IMR-90 (cell line): ENCODE measurements at regions not wholly inside any gene's neighbourhood (a gene's known extent, or its start where the extent isn't known, plus 50 kb on each side); places are given as distances from the start of the nearest gene placed in this dataset.

Experiments used
- ATAC-seq: fragments of 200-7000 bp; cut with Tn5 transposase; 2 replicates; pipeline ENCODE4 v1.9.1; 2020; ENCODE audit warnings: low read depth, mild to moderate bottlenecking, moderate library complexity
- BruUV-seq: library from RNA; stranded (reverse); fragments of 400-500 nt; replicated peaks from 2 replicates; lab custom pipeline; 2021; lab: Mats Ljungman, UMichigan
- CTCF ChIA-PET: fragments of 300-600 bp; formaldehyde crosslinking; extraction: SDS; loops from one replicate; lab custom pipeline; 2021; ENCODE audit warnings: antibody characterized with exemption; lab: Yijun Ruan, JAX
- POLR2A ChIA-PET: fragments of 300-600 bp; sonication (Branson Sonifier 250); formaldehyde crosslinking; loops from one replicate; lab custom pipeline; 2022; ENCODE audit warnings: antibody characterized with exemption; ENCODE audit not compliant: unreplicated experiment; lab: Charles Lee
- DNase-seq: peaks from one replicate; pipeline ENCODE4 v3.0.0; 2013
- H2AFZ ChIP-seq: replicated peaks from 2 replicates; pipeline ENCODE3; 2013; ENCODE audit warnings: low read length, mild to moderate bottlenecking; ENCODE audit not compliant: poor library complexity
- H2AK5ac ChIP-seq: 2 replicates; pipeline ENCODE4 v1.6.1; 2013; ENCODE audit warnings: low read depth, low read length, inconsistent platforms
- H2AK9ac ChIP-seq: replicated peaks from 2 replicates; pipeline ENCODE3; 2013; ENCODE audit warnings: mild to moderate bottlenecking, low read depth, low read length, moderate library complexity; ENCODE audit not compliant: poor library complexity
- H2BK120ac ChIP-seq: 2 replicates; pipeline ENCODE4 v1.6.1; 2013; ENCODE audit warnings: low read depth, low read length, inconsistent platforms
- H2BK15ac ChIP-seq: 3 replicates; pipeline ENCODE4 v1.6.1; 2013; ENCODE audit warnings: low read depth, low read length, inconsistent platforms
- H2BK20ac ChIP-seq: 2 replicates; pipeline ENCODE4 v1.6.1; 2013; ENCODE audit warnings: low read depth, mild to moderate bottlenecking, inconsistent platforms, low read length, moderate library complexity
- H2BK5ac ChIP-seq: 2 replicates; pipeline ENCODE4 v1.6.1; 2013; ENCODE audit warnings: mild to moderate bottlenecking, low read depth, low read length, inconsistent platforms; ENCODE audit not compliant: poor library complexity, severe bottlenecking
- H3K14ac ChIP-seq: replicated peaks from 2 replicates; pipeline ENCODE4 v1.6.1; 2013; ENCODE audit warnings: low read depth, low read length, inconsistent platforms
- H3K18ac ChIP-seq: 2 replicates; pipeline ENCODE4 v1.6.1; 2013; ENCODE audit warnings: low read depth, low read length, control low read depth
- H3K23ac ChIP-seq: 2 replicates; pipeline ENCODE4 v1.6.1; 2013; ENCODE audit warnings: low read depth, low read length, inconsistent platforms
- H3K27ac ChIP-seq: 2 replicates; pipeline ENCODE4 v1.5.1; 2013; ENCODE audit warnings: mild to moderate bottlenecking, control low read depth, low read length; ENCODE audit not compliant: insufficient read depth
- H3K27me3 ChIP-seq: 2 replicates; pipeline ENCODE4 v1.6.1; 2013; ENCODE audit warnings: low read length; ENCODE audit not compliant: control insufficient read depth, insufficient read depth
- H3K36me3 ChIP-seq: 2 replicates; pipeline ENCODE4 v1.6.1; 2013; ENCODE audit warnings: low read length, mixed read lengths; ENCODE audit not compliant: control insufficient read depth, insufficient read depth
- H3K4ac ChIP-seq: 2 replicates; pipeline ENCODE4 v1.6.1; 2013; ENCODE audit warnings: low read depth, low read length, inconsistent platforms
- H3K4me1 ChIP-seq: 2 replicates; pipeline ENCODE4 v1.6.1; 2013; ENCODE audit warnings: low read length, mixed read lengths; ENCODE audit not compliant: control insufficient read depth, insufficient read depth
- H3K4me2 ChIP-seq: 2 replicates; pipeline ENCODE4 v1.6.1; 2013; ENCODE audit warnings: low read depth, mild to moderate bottlenecking, control low read depth, low read length, moderate library complexity
- H3K4me3 ChIP-seq: 2 replicates; pipeline ENCODE4 v1.5.1; 2013; ENCODE audit warnings: low read depth, mild to moderate bottlenecking, control low read depth, low read length, moderate library complexity; ENCODE audit not compliant: insufficient read depth
- H3K56ac ChIP-seq: 2 replicates; pipeline ENCODE4 v1.6.1; 2013; ENCODE audit warnings: low read length, inconsistent platforms; ENCODE audit not compliant: insufficient read depth; ENCODE audit errors: extremely low read depth
- H3K79me1 ChIP-seq, 2 experiments: 2 replicates each; pipeline ENCODE4 v1.6.1; 2013; ENCODE audit warnings: low read length in 2 of 2, inconsistent platforms in 1 of 2, low read depth in 1 of 2
- H3K9ac ChIP-seq: 2 replicates; pipeline ENCODE4 v1.6.1; 2013; ENCODE audit warnings: low read depth, low read length, control low read depth
- H3K9me1 ChIP-seq: 2 replicates; pipeline ENCODE4 v1.6.1; 2013; ENCODE audit warnings: low read length, inconsistent platforms; ENCODE audit not compliant: insufficient read depth
- H3K9me3 ChIP-seq: 2 replicates; pipeline ENCODE4 v1.6.1; 2013; ENCODE audit warnings: low read length; ENCODE audit not compliant: control insufficient read depth, insufficient read depth
- H4K20me1 ChIP-seq: 2 replicates; pipeline ENCODE4 v1.6.1; 2013; ENCODE audit warnings: low read length, inconsistent platforms; ENCODE audit not compliant: insufficient read depth
- H4K5ac ChIP-seq: 2 replicates; pipeline ENCODE4 v1.6.1; 2013; ENCODE audit warnings: mild to moderate bottlenecking, low read depth, low read length, control low read depth
- H4K8ac ChIP-seq, 2 experiments: 2 replicates each; pipeline ENCODE4 v1.6.1; 2013; ENCODE audit warnings: low read depth in 2 of 2, low read length in 2 of 2, control low read depth in 1 of 2, inconsistent platforms in 1 of 2
- H4K91ac ChIP-seq: 2 replicates; pipeline ENCODE4 v1.6.1; 2013; ENCODE audit warnings: low read depth, low read length, inconsistent platforms; ENCODE audit not compliant: insufficient read depth
- BHLHE40 ChIP-seq: fragments of 150-350 bp; IDR thresholded peaks from 2 replicates; pipeline ENCODE4 v1.6.1; 2016; ENCODE audit warnings: mild to moderate bottlenecking, low read depth, low read length
- CEBPB ChIP-seq: IDR thresholded peaks from 2 replicates; pipeline ENCODE4 v1.6.1; 2012; ENCODE audit warnings: low read depth, low read length, improper control_type of control experiment
- CHD1 ChIP-seq: IDR thresholded peaks from 2 replicates; pipeline ENCODE4 v1.6.1; 2012; ENCODE audit warnings: low read depth, low read length, improper control_type of control experiment
- CTCF ChIP-seq: conservative IDR thresholded peaks from 2 replicates; pipeline ENCODE4 v1.5.1; 2012; ENCODE audit warnings: mild to moderate bottlenecking, low read depth, low read length, improper control_type of control experiment
- FOS ChIP-seq: fragments of 150-350 bp; IDR thresholded peaks from 2 replicates; pipeline ENCODE4 v1.6.1; 2016; ENCODE audit warnings: low read depth, low read length
- MAFK ChIP-seq: IDR thresholded peaks from 2 replicates; pipeline ENCODE4 v1.6.1; 2012; ENCODE audit warnings: low read depth, low read length, improper control_type of control experiment
- MAZ ChIP-seq: IDR thresholded peaks from 2 replicates; pipeline ENCODE4 v1.6.1; 2012; ENCODE audit warnings: low read depth, mild to moderate bottlenecking, low read length, improper control_type of control experiment, moderate library complexity, borderline replicate concordance
- MXI1 ChIP-seq: IDR thresholded peaks from 2 replicates; pipeline ENCODE4 v1.6.1; 2012; ENCODE audit warnings: low read depth, mild to moderate bottlenecking, low read length, moderate library complexity, borderline replicate concordance
- NFE2L2 ChIP-seq: fragments of 150-350 bp; IDR thresholded peaks from 2 replicates; pipeline ENCODE4 v1.6.1; 2016; ENCODE audit warnings: low read depth, mild to moderate bottlenecking, low read length
- POLR2A ChIP-seq: IDR thresholded peaks from 2 replicates; pipeline ENCODE4 v1.6.1; 2012; ENCODE audit warnings: mild to moderate bottlenecking, low read depth, low read length
- RAD21 ChIP-seq: IDR thresholded peaks from 2 replicates; pipeline ENCODE4 v1.6.1; 2012; ENCODE audit warnings: low read length, improper control_type of control experiment
- RCOR1 ChIP-seq: IDR thresholded peaks from 2 replicates; pipeline ENCODE4 v1.6.1; 2012; ENCODE audit warnings: mild to moderate bottlenecking, low read length, improper control_type of control experiment; ENCODE audit not compliant: insufficient replicate concordance
- RFX5 ChIP-seq: IDR thresholded peaks from 2 replicates; pipeline ENCODE4 v1.8.0; 2012; ENCODE audit warnings: low read depth, mild to moderate bottlenecking, low read length, moderate library complexity
- SMC3 ChIP-seq: fragments of 150-350 bp; IDR thresholded peaks from 2 replicates; pipeline ENCODE4 v1.6.1; 2016; ENCODE audit warnings: low read depth, mild to moderate bottlenecking, antibody characterized with exemption, low read length, moderate library complexity
- WGBS, 2 experiments: methylation state at CpG; one replicate each; pipeline versions ENCODE4 v1.1.5 to v1.1.7; 2013; ENCODE audit warnings: missing lambda C conversion rate in 2 of 2; ENCODE audit not compliant: insufficient read length in 1 of 2; ENCODE audit errors: extremely low coverage in 2 of 2; 5-methylcytosine and 5-hydroxymethylcytosine counted together
- dilution Hi-C: fragments of 300-500 bp; cut with HindIII; formaldehyde crosslinking; loops from one replicate; pipeline ENCODE4 v1.14.3; 2018; ENCODE audit warnings: low sequenced_read_pairs; ENCODE audit not compliant: unreplicated experiment
- in situ Hi-C: fragments of 300-500 bp; cut with MboI; formaldehyde crosslinking; loops from 3 replicates; pipeline ENCODE4 v1.14.3; 2019; ENCODE audit warnings: low sequenced_read_pairs, inconsistent platforms, mixed read lengths
- intact Hi-C: fragments of 100-400 bp; cut with micrococcal nuclease; formaldehyde crosslinking; loops from 2 replicates; pipeline ENCODE4 v1.10.0; 2022
- TF ChIP-seq, protein P1 (sequence below): fragments of 150-350 bp; IDR thresholded peaks from 2 replicates; pipeline ENCODE4 v1.6.1; 2017; ENCODE audit warnings: mild to moderate bottlenecking, antibody characterized with exemption, low read length, low read depth
- TF ChIP-seq, protein P2 (sequence below): fragments of 150-350 bp; IDR thresholded peaks from 2 replicates; pipeline ENCODE4 v1.6.1; 2016; ENCODE audit warnings: low read depth, mild to moderate bottlenecking, low read length, moderate library complexity, borderline replicate concordance

GRCh38 chr2:116329280-116329679, 1485.2 kb upstream of the DDX18 start:
- no peak overlapping the region for H2BK120ac ChIP-seq
- H3K27ac ChIP-seq = no peak overlapping the region
- no peak overlapping the region for H3K4me2 ChIP-seq
- ChIA-PET POLR2A (no interaction called here), CTCF (no interaction called here)
- BruUV-seq = no TSS peak
- H4K5ac ChIP-seq = no peak overlapping the region
- no CpG with 5 or more reads among the region's 3 CpGs for WGBS, 2 experiments
- no peak overlapping the region for H3K56ac ChIP-seq
- H3K4ac ChIP-seq = no peak overlapping the region
- H3K4me3 ChIP-seq = no peak overlapping the region
- no peak overlapping the region for H3K14ac ChIP-seq
- no peak overlapping the region for H4K8ac ChIP-seq
- H3K27me3 ChIP-seq = no peaks in the 10 kb centered on the region
- H4K20me1 ChIP-seq = no peaks in the 10 kb centered on the region
- no peak overlapping the region for H2AK9ac ChIP-seq
- no peak overlapping the region for H2AK5ac ChIP-seq
- no peak overlapping the region for H2BK5ac ChIP-seq
- no peak overlapping the region for H4K91ac ChIP-seq
- DNase-seq = no peak
- no peak overlapping the region for H2BK15ac ChIP-seq
- peaks cover 6% of the 10 kb centered on the region; the same call in 1 of the 2 replicates for H3K9me3 ChIP-seq
- no peak overlapping the region for H3K9ac ChIP-seq
- dilution Hi-C loops (no loop called here), in situ Hi-C loops (no loop called here), intact Hi-C loops (no loop called here)
- no peak for TF ChIP-seq BHLHE40
- TF ChIP-seq CTCF = no peak
- TF ChIP-seq CHD1 = no peak
- TF ChIP-seq, protein P1, sequence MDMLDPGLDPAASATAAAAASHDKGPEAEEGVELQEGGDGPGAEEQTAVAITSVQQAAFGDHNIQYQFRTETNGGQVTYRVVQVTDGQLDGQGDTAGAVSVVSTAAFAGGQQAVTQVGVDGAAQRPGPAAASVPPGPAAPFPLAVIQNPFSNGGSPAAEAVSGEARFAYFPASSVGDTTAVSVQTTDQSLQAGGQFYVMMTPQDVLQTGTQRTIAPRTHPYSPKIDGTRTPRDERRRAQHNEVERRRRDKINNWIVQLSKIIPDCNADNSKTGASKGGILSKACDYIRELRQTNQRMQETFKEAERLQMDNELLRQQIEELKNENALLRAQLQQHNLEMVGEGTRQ = no peak
- TF ChIP-seq CEBPB = no peak
- no peak for TF ChIP-seq NFE2L2
- TF ChIP-seq POLR2A = no peak
- TF ChIP-seq MAFK = no peak
- TF ChIP-seq, protein P2, sequence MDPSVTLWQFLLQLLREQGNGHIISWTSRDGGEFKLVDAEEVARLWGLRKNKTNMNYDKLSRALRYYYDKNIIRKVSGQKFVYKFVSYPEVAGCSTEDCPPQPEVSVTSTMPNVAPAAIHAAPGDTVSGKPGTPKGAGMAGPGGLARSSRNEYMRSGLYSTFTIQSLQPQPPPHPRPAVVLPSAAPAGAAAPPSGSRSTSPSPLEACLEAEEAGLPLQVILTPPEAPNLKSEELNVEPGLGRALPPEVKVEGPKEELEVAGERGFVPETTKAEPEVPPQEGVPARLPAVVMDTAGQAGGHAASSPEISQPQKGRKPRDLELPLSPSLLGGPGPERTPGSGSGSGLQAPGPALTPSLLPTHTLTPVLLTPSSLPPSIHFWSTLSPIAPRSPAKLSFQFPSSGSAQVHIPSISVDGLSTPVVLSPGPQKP = no peak
- TF ChIP-seq MAZ = no peak
- no peak for TF ChIP-seq RAD21
- no peak for TF ChIP-seq FOS
- no peak for TF ChIP-seq SMC3
- no peak for TF ChIP-seq RCOR1
- TF ChIP-seq RFX5 = no peak
- no peak for TF ChIP-seq MXI1
- H2AFZ ChIP-seq = no peak overlapping the region
- no peaks in the 10 kb centered on the region for H3K4me1 ChIP-seq
- H3K18ac ChIP-seq = no peak overlapping the region
- no peak overlapping the region for H3K23ac ChIP-seq
- H3K36me3 ChIP-seq = no peaks in the 10 kb centered on the region
- no peak overlapping the region for H2BK20ac ChIP-seq
- H3K79me1 ChIP-seq = no peaks in the 10 kb centered on the region
- ATAC-seq = no peak
- H3K9me1 ChIP-seq = no peaks in the 10 kb centered on the region
